SW480 (cell line): ENCODE measurements at regions not wholly inside any gene's neighbourhood (a gene's known extent, or its start where the extent isn't known, plus 50 kb on each side); places are given as distances from the start of the nearest gene placed in this dataset.
"Not testable (repeated sequence)": the region's sequence is repeated elsewhere in the genome, so short reads cannot be mapped to it uniquely, and the experiment has no call there.

ENCODE experiments used
- DNase-seq: peaks from one replicate; pipeline ENCODE4 v3.0.0-alpha.2; 2016; ENCODE audit warnings: low spot score

DNA sequence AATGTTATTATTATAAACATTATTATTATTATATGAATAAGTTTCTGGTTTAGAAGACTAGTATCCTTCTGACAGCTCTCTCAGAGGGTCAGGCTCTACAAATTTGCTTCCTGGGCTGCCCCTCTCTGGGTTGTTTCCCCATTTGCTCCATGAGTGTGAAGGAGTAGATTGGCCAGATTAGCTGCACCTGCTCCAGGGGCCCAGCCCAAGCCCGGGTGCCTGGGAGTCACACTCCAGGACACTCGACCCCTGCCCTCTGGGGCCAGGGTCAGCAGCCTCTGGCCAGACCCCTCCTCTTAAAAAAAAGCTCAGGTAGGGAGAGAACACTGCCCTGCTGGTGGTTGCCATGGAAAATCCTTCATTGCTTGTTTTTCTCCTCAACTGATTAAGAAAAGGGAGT lies 169.0 kb upstream of the FOXD4L5 start:
- DNase-seq: not testable (repeated sequence)

DNA sequence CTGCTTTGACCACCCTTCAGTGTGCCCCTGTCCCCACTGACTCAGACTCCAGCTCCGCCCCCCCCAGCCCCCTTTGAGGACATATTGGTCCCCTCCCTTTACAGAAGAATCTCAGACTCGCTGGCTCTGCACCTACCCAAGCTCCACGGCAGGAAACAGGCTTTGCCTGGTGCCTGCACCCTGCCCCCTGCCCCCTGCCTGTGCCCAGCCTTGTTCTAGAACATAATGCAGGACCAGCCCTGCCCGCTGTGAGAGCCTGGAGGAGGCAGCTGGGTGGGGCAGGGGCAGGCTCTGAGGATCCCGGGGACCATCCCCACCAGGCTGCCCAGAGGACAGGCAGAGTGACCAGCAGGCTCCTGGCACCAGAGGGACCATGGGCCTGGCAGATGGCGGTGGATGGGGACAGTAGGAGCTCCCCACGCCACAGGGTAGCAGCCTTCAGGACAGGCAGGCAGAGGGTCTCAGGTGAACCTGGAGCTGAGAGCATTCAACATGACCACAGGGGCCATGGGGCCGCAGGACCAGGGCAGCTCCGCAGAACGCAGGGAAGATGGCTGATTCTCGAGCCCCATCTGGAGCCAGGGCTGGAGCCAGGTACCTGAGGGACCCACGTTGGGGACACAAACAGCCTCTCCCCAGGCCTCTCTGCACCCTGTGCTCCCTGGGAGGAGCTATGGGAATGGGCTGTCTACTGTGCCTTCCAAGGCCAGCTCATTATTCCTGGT lies 165.0 kb upstream of the FOXD4L5 start:
- DNase-seq: not testable (repeated sequence)

DNA sequence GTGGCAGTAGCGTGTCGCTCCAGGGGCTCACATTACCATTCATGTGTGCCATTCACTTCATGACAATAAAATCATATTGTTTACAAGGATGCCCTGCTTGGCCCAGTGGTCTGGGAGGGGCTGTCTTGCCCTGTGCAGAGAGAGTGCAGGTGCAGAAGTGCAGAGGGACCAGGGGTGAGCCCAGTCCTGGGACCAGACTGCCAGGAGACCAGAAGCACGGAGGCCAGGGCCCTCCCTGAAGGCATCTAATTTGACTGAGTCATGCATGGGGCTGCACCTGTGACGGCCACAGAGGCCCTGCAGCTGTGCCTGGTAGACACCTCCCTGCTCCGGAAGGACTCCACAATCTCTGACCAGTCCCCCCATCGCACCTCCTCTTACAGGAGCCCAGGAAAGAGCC lies 164.4 kb upstream of the FOXD4L5 start:
- DNase-seq: no peak

DNA sequence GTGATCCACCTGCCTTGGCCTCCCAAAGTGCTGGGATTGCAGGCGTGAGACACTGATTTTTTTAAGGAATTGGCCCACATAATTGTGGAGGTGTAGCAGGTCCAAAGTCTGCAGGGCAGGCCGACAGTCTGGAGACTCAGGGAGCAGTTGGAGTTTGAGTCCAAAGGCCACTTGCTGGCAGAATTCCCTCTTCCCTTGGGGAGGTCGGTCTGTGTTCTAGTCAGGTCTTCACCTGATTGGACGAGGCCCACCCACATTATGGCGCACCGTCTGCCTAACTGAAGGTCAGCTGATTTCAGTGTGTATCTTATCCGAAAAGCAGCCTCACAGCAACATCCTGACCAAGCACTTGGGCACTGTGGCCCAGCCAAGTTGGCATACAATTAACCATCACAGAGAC lies 162.1 kb upstream of the FOXD4L5 start:
- not testable (repeated sequence) for DNase-seq

DNA sequence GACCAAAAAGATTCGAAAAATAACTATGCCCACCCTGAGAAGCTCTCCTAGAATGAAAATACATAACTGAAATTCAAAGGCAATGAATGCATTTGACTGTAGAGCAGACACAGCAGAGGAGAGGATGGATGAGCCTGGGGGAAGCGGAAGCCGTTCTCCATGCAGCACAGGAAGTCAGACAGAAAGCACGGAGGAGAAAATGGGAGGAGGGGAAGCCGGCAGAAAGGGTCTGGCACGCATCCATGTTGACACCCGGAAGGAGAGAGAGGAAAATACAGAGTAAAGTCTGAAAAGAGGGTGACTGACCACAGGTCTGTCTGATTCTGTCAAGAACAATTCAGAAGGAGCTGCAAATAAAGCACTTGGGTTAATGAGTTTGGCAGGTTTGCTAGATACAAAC lies 161.0 kb upstream of the FOXD4L5 start:
- DNase-seq: not testable (repeated sequence)

DNA sequence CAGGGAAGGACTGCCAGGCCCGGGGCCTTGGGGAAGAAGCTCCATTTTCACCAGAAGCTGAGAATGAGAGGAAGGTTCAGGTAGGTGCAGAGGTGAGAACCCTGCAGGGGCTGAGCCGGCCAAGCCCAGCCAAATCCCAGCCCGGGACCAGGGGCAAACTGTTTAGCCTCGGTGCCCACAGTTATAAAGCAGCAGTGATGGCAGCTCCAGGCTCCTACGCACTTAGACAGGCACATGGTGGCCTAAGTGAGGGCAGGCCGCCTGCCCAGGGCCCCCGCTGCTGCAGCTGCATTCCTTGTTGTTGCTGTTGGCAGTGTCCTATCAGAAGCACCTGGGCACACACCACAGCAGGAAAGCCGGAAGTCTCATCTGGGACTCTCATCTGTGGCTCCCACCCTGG lies 159.9 kb upstream of the FOXD4L5 start:
- no peak for DNase-seq

DNA sequence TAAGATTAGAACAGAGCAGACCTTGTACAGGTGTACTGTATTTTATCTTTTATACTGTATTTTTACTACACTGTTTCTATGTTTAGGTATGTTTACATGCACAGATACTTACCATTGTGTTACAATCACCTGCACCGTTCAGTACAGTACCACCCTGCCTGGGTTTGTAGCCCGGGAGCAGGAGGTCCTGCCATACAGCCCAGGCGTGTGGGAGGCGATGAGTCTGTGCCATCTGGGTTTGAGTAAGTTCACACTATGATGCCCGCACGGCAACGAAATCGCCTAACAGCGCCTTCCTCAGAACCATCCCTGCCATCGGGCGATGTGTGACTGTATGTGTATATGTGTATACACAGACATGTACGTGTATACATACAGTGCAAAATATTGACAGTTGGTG lies 157.1 kb upstream of the FOXD4L5 start:
- not testable (repeated sequence) for DNase-seq

DNA sequence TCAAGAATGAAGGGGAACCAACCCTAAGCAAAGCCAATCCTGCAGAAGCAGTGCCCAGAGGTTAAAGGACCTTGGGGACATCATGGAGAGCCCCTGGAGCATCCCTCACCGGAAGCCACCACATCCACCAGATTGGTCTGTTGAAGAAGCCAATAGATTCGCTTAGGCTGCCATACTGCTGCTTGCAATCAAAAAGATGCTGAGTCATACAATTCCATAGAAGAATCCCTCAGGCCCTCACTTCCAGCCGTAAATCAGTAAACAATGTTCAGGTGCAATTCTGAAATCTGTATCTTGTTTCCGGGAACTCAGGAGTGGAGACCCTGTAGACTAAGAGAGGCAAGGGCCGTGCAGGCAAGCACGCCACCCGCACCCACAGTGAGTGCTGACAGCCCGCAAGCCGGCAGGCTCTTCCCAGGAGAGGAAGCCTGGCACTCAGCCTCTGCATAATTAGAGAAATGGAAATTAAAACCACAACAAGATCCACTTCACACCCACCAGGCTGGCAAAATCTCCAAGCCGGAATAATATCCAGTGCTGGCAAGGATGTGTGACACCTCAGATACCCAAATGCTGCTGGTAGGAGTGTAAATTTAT lies 156.4 kb upstream of the FOXD4L5 start:
- DNase-seq: not testable (repeated sequence)

DNA sequence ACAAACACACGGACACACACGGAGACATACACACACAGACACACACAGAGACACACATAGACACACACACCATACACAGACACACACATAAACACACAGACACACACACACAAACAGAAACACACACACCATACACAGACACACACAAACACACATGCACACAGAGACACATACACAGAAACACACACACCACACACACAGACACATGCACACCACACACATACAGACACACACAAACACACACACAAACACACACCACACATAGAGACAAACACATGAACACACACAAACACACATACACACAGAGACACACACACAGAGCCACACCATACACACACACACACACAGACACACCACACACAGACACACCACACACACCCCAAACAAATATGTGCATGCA lies 152.7 kb upstream of the FOXD4L5 start:
- no peak for DNase-seq

DNA sequence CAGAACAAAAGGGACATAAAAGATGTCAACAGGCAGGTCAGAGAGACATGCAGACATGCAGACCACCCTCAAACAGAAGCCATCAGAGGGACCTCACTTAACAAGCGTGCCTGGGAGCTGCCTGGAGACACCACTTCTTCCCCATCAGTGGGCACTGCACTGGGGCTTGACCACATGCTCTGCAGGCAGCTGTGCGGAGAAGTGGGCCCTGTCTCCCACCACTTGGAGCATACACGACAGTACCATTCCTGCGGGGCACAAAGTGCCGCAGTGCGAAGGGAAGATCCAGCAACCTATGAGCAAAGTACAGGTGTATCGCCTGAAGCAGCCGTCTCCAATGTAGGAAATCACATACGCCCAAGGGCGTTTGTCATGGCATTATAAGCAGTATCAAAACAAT lies 150.5 kb upstream of the FOXD4L5 start:
- no peak for DNase-seq

DNA sequence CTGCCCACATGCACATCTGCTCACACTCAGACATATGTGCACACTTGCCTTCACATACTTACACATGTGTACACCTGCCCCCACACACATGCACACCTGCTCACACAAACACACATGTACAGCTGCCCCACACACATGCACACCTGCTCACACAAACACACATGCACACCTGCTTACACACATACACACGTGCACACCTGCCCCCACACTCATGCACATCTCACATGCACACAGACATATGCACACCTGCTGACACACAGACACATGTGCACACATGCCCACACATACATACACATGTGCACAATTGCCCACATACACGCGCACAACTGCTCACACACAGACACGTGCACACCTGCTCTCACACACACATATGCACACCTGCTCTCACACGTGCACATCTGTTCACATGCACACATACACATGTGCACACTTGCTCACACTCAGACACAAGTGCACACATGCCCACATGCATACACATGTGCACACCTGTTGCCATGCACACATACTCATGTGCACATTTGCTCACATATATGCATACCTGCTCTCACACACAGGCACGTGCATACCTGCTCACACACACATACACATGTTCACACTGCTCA lies 147.8 kb upstream of the FOXD4L5 start:
- no peak for DNase-seq

DNA sequence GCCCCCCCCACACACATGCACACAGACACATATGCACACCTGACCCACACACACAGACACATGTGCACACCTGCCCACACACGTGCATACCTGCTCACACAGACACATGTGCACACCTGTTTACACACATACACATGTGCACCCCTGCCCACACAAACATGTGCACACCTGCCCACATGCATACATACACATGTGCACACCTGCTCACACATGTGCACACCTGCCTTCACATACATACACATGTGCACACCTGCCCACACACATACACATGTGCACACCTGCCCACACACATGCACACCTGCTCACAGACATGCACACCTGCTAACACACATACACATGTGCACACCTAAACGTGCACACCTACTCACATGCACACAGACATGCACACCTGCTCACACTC lies 147.0 kb upstream of the FOXD4L5 start:
- no peak for DNase-seq

DNA sequence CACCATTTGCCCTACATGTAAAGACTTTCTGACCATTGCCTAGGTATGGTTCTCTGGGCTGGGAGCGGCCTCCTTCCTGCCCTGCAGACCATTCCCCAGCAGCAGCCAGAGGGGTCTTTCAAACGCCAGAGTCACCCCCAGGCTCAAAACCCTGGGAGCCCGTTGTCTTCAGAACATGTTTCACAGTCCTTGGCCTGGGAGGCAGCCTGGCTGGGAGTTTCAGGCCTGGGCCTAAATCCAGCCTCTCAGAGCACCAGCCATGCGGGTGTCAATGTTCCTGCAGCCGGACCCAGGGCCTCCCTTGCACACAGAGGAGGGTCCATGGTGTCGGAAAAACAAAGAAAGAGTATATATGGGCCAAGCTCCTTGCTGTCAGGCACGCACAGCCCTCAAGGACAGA lies 145.2 kb upstream of the FOXD4L5 start:
- DNase-seq: no peak

DNA sequence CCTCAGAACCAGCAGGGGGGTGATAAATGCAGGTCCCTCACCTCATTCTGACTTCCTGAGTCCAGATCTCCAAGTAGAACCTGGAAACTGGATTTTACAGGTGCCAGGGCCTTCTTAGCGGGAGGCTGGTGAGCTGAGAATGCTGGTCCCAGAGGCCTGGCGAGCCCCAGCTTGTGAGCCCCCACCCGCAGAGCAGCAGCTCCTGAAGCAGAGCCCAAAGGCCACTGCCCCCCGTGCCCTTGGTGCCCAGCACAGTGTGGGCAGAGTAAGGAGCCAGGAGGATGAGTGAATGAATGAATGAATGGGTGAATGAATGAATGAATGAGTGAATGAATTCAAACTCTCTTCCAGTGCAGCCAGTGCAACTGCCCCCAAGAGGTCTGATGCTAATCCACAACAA lies 142.4 kb upstream of the FOXD4L5 start:
- DNase-seq: not testable (repeated sequence)

DNA sequence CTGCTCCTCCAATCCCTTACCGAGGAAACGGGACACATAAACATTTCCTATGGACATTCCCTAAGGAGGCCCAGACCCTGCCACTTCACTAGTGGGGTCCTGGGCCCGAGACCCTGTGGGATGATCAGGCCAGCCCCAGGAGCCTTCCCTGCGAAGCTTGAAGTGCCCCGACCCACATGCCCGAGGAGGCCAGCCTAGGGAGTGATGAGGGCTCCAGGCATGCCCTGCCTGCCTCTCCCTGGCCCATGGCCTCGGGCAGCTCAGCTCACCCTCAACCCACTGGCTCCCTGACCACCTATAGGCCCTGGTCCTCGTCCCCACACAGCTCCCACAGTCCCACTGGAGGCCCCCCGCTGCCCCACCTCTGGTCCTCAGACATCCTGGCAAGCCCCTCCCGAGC lies 141.8 kb upstream of the FOXD4L5 start:
- not testable (repeated sequence) for DNase-seq

DNA sequence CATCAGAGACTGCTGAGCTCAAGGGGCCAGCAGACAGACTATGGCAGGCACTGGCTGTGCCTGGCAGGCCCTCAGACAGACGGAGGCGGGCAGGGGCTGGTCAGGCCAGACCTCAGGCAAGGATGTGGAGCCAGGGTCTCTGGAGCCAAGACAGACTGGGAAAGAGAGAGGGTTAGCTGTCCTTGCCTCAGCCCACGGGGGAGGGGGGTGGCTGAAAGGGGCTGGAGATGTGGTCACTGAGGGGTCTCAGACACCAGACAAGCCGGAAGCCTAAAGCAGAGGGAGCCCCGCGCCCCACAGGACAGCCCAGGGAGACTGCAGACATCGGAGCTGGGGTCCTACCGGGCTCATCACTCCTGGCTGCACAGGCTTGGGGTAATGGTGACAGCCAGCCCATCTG lies 141.2 kb upstream of the FOXD4L5 start:
- DNase-seq: no peak

DNA sequence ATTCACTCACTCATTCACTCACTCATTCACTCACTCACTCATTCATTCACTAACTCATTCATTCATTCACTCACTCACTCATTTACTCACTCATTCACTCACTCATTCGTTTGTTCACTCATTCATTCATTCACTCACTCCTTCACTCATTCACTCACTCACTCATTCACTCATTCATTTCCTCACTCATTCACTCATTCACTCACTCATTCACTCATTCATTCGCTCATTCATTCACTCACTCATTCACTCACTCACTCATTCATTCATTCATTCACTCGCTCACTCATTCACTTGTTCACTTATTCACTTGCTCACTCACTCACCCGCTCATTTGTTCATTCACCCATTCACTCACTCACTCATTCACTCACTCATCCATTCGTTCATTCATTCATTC lies 140.2 kb upstream of the FOXD4L5 start:
- DNase-seq: not testable (repeated sequence)

DNA sequence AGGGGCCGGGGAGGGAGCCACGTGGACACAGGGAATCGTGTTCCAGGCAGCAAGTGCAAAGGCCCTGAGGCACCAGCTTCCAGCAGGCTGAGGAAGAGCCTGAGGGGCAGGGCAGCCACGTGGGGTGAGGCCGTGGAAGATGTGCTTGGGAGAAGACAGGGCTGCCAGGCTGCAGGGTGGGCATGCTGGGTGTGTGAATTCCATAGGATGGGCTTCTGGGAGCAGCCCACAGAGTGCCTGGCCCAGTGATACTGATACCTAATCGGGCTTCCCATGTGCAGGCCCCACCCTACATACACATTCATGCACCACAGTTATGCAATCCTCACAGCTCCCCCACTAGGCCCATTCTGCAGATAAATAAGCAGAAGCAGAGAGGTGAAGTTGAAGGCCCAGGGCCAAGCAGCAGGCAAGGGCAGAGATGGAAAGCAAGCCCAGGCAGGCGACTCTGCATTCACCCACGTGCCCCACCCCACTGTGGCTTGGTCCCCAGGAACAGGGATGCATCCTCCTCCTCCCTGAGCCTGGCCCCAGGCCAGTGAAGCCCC lies 139.5 kb upstream of the FOXD4L5 start:
- not testable (repeated sequence) for DNase-seq

DNA sequence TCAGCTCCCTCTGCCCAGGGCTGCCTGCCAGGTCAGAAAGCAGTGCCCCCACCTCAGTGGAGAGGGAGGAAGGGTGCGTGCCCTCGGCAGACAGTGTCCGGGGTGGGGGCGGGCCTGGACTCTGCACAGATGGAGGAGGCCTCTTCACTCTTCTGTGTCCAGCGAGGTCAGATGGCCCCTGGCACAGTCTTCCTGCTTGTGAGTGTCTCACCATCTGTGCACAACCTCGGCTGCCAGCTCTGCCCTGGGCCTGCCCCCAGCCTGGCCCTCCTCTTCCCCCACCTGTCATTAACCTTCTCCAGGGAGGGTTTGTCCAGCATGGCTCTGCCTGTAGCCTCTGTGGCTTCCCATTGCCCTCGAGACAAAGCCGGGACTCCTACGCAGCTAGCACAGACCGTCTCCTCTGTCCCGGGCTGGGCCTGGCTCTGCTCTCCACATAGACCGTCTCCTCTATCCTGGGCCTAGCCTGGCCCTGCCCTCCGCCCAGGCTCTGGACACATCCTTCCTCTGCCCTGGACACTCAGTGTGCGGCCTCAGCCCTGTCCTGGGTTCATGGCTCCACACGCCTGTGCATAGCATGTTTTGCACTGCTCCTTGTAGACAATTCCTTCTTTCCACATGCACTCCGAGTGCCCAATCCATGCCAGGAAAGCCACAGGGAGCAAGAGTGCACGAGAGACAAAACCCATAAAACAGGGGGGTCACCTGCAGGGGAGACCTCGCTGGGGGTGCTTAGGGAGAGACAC lies 138.9 kb upstream of the FOXD4L5 start:
- not testable (repeated sequence) for DNase-seq

DNA sequence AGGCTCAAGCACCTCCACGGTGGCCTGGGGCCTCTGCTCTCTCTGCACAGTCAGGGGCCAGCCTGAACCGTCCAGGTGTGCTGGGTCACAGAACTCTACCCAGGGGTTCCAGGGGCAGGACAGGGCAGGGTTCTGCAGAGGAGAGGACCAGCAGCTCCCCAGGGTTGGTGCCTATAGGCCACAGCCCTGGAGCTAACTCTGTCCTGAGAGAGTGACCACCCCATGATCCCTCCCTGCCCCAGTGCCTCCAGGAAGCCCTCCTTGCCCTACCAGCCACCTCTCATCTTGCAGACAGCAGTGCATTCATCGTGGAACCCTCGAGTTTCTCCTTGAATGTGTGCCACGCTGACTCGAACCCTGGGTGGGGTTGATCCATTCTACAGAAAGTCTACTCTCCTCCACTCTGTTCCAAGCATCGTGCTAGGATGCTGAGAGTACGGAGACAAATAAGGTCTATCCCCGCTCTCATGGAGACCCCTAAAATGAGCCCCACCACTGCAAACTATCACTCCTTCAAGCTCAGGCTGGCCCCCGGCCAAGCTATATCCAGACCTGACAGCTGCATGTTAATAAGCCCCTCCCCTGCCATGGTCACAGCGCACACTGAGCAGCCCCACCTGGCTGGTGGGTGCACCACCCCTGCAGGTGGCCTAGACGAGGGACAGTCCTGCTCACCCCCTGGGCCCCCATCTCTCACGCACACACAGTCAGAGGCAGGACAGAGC lies 138.1 kb upstream of the FOXD4L5 start:
- not testable (repeated sequence) for DNase-seq

DNA sequence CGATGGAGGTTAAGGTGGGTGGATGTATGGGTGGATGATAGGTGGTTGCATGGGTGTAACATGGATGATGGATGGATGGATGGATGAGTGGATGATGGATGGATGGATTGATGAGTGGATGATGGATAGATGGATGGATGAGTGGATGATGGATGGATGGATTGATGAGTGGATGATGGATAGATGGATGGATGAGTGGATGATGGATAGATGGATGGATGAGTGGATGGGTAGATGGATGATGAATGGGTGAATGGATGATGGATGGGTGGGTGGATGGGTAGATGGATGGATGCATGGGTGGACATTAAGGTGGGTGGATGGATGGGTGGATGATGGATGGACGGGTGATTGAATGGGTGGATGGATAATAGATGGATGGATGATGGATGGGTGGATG lies 136.5 kb upstream of the FOXD4L5 start:
- not testable (repeated sequence) for DNase-seq

DNA sequence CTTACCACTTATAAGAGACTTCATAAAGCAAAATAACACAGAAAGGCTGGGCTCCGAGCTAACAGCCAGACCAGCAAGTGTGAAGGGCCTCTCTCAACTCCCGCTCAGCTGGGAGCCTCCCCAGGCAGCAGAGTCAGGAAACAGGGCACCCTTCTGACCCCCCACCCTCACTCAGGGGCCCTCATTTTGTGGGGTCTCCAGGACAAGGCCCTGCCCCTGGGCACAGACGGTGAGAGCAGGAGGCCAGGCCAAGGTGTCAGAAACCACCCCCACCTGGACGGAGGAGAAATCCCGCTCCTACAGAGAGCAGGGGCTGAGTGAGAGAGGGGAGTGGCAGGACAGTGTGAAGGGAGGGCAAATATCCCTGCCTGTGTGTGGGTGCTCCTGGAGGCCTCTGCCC lies 135.8 kb upstream of the FOXD4L5 start:
- DNase-seq: no peak
